GM12892 (cell line): ENCODE measurements at regions not wholly inside any gene's neighbourhood (a gene's known extent, or its start where the extent isn't known, plus 50 kb on each side); places are given as distances from the start of the nearest gene placed in this dataset.

Source experiments
- POLR2A ChIP-seq: IDR thresholded peaks from 2 replicates; pipeline ENCODE4 v1.6.1; 2011; ENCODE audit warnings: low read depth, low read length, control low read depth
- POLR2AphosphoS5 ChIP-seq: IDR thresholded peaks from 2 replicates; pipeline ENCODE4 v1.6.1; 2011; ENCODE audit warnings: low read depth, low read length, control low read depth
- TAF1 ChIP-seq: IDR thresholded peaks from 2 replicates; pipeline ENCODE4 v1.6.1; 2011; ENCODE audit warnings: low read depth, mild to moderate bottlenecking, control low read depth, low read length, borderline replicate concordance

DNA sequence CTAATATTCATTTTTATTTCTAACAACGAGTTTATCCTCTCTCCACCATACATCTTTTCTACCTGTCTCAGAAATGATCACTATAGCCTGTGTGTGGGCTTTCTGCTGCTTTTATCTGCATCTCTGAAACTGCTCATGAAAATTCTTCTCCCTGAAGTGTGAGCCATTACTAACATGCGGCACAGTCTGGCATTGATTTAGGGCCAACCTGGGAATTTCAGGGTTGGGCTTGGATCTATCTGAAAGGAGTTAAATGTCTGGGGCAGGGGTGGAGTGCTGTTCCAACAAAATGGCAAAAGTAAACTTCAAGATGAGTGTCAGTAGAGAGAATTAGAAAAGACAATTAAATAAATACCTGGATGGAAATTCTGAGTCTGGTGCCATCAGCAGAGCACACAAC lies 198.2 kb upstream of the OSR1 start:
- TF ChIP-seq POLR2AphosphoS5 (no peak), POLR2A (no peak), TAF1 (no peak)
